NCI-H748 treated with DMSO at 0.1 percent for 48 hours (cell line): ENCODE measurements at regions not wholly inside any gene's neighbourhood (a gene's known extent, or its start where the extent isn't known, plus 50 kb on each side); places are given as distances from the start of the nearest gene placed in this dataset.

Source experiments
- DNase-seq: peaks from one replicate; lab custom pipeline; 2025; lab: John Stamatoyannopoulos, UW

- no peak for DNase-seq
Measured at GRCh38 chr2:181243319-181243718, 213.9 kb upstream of the ITGA4 start.

DNA sequence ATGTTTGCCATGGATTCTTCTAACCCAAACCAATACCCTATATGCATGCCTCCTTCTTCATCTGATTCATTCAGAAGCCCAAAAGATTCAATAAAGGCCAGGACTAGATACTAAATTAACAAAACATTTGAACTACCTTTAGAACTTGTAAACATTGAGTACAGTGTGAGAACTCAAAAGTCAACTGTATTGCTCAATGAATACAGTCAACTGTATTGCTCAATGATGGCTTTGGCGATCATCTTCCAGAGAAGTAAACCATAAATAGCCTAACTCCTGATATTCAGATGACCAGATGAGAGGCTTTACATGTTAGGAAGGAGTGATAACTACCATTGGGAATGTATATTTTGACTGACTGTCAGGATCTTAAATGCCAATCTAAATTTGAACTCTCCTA, 206.5 kb upstream of the ITGA4 start:
- no peak for DNase-seq

DNA sequence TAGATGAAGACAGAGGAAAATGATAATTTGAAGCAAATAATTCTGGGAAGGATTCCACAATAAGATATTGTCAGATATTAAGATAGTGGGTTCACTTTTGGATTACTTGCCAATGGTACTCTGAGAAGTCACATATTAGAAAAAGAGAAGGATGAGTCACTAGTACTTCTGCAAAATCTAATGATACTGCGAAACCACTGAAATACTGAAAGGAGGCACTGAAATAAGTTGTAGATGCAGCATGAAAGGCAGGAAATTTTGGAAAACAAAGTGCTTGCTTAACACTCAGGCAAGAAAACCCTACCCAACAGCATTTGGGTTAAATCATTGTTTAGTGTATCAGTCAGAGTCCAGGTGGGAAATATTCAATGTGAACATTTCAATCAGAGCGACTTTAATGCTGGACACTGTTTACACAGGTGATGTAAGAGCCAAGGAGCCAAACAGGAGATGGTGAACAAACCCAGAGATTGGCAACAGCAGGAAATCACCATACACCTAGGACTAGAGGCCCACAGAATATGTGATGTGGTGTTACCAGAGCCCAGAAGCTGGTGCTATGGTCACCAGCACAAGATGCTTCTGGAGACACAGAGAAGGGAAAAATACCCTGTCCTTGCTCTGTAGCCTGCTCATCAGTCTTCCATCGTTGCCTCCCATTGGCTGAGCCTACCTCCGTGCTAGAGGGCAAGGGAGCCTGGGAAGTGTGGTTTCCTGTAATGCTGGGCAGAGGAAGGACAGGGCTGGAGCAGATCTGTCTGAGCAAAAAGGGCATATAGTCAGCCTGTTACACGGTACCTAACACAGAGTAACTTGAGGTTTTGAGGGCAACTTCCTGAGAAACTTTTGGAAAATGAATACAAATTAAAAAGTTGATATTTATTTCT, 204.7 kb upstream of the ITGA4 start:
- peak; percentile 38 for DNase-seq

- no peak for DNase-seq
Measured at GRCh38 chr2:181253438-181253837, 203.7 kb upstream of the ITGA4 start.

- no peak for DNase-seq
Measured at GRCh38 chr2:181255651-181256050, 201.5 kb upstream of the ITGA4 start.

- DNase-seq: no peak
Measured at GRCh38 chr2:181258720-181259119, 198.5 kb upstream of the ITGA4 start.

GRCh38 chr2:181262782-181263181, 194.4 kb upstream of the ITGA4 start:
- DNase-seq: no peak

DNA sequence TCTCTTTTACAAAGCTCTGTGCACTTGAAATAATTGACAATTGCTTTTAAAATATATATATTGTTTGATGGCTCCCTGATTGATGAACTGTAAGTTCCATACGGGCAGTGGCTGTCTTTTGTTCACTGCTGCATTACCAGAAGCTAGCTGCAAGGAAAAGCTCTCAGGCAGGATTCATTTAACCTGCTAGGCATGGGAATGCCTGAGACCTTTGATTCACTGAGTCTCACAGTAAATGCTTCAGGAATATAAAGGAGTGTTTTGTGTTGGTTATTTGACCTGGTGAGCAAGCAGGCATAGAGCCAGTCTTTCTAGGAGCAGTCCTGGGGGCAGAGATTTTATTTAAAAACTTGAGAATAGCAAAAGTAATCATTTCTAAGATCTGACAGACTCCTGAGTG, 193.2 kb upstream of the ITGA4 start:
- no peak for DNase-seq

GRCh38 chr2:181264441-181264840, 192.7 kb upstream of the ITGA4 start:
- DNase-seq: no peak

GRCh38 chr2:181266614-181267013, 190.6 kb upstream of the ITGA4 start:
- no peak for DNase-seq

DNA sequence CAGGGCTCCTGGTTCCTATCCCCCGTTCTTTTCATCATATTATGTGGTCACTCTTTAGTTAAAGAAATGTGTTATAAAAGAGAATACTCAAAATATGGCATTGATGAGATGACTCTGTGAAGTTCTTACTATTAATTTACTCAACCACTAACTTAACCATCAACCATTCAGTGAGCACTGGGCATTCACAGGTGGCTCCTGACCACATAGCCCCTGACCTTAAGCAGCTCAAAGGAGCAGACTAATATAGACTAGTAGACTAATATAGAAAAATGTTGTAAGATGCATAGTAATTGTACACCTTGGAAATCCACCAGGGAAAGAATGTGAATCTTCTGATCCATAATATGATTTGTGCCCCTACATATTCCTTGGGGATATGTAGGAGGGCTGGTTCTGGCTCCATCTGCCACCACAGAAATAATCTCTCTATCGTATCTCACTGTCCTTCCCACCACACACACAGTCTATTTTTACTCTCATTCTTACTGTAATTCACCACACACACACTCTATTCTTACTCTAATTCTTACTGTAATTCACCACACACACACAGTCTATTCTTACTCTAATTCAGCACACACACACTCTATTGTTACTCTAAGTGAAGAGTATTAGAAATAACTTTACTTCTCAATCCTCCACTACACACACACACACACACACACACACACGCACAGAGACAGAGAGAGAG, 188.9 kb upstream of the ITGA4 start:
- DNase-seq: no peak

GRCh38 chr2:181273986-181274385, 183.2 kb upstream of the ITGA4 start:
- DNase-seq: no peak

DNA sequence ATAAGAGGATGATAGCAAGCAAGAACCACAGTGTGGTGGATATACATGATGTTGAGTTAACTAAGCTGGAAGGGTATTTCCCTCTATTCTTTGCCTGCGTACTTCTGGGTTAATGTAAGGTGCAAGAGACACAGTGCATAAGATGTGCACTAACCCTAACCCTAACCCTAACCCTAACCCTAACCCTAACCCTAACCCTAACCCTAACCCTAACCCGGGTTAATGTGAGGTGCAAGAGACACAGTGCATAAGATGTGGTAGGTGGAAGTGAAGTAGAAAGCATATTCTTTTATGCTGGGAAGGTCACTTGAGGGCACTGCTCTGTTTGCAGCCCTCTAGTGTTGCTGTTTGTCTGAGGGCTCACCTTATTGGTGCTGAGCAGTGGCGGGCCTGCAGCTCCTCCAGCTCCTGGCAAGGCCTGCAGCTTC, 181.5 kb upstream of the ITGA4 start:
- DNase-seq: no peak

- no peak for DNase-seq
Measured at GRCh38 chr2:181281206-181281832, 175.9 kb upstream of the ITGA4 start.

GRCh38 chr2:181285116-181285515, 172.1 kb upstream of the ITGA4 start:
- DNase-seq: no peak

GRCh38 chr2:181289698-181290097, 167.5 kb upstream of the ITGA4 start:
- DNase-seq: no peak

GRCh38 chr2:181290182-181290581, 167.0 kb upstream of the ITGA4 start:
- no peak for DNase-seq

DNA sequence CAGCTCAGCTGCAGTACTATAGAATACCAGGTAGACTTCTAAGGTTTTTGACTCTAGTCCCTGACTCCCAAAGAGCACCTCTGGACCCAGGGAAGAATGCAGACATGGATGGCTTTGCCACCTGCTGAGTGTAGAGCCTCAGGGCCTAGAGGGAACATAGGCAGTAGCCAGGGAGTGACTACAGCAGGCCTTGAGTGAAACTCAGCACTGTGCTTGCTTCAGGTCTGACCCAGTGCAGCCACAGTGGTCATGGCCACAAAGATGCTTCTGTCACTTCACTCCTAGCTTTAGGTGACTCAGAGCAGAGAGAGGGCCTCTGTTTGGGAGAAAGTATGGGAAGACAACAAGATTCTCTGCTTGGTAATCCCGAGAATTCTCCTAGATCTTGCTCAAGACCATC, 162.2 kb upstream of the ITGA4 start:
- no peak for DNase-seq

DNA sequence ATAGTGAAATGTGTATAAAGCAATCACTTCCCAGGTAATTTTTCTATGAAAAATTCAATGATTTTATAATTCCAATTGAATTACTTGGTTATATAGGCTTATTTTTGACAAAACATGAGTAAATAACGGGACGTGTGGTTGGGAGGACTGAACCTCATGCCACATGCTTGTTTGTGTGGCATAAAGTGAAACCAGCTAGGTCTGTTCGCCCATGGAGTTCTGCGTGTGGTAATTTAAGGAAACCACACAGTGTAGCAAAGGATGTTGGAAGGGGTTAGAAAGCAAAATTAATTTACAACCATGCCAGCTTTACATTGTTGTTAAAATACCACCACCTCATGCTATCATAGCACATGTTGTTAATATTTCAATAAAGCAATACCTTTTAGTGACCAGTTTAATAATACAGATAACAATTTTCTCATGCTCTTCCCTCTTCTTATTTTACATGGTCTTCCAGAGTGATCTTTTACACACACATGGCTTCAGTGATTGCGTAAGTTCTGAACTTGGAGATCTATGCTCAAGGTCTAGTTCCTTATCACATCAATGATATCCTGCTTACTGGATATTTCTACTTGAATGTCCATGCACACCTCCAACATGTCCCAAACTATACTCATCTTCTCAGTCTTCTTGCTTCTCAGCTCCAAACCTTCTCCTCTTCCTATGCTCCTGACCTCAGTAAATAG, 156.4 kb upstream of the ITGA4 start:
- DNase-seq: no peak

DNA sequence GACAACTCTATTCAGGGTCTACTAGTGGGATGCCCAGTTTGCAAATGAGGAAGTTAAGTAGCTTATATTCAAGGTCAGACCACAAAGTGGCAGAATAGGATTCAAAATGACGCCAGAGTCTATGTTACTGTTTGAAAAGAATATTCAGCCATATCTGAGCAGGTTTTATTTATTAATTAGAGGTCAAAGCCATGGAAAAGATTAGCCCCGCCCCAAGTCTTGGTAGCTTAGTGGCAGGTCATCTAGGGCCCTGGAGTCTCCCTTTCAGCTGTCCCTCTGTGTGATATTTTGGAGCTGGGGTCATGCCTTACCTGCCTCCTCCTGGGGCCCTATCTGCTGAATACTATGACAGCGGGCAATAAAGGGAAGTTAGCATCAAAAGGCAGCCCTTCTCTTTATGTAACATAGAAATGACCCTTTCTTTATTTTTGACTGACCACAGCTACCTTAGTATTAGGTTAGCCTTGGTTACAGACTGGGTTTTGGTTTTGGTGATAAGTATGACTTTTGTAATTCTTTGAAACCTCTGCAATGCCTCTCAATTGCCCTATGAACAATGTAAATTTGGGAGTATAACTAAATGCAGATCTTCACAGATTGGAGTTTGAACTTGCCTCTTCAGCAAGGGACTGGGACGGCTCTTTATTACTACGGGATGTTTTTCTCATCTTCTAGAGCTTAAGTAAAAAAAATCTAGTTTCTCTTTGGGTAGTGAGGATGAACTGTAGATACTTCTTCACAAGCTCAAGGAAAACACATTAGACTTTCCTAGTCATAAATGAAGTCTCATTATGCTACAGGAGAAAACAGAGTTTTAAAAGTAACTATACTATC, 153.0 kb upstream of the ITGA4 start:
- DNase-seq: no peak
